ENCODE measurements at regions not wholly inside any gene's neighbourhood (a gene's known extent, or its start where the extent isn't known, plus 50 kb on each side); places are given as distances from the start of the nearest gene placed in this dataset.

GRCh38 chr1:30636621-30637020, 86.8 kb downstream of the MATN1 start:
- H3K4me1 ChIP-seq (ENCODE audit: control insufficient read depth, insufficient read depth, low read length, poor library complexity, severe bottlenecking) = no peaks in the 10 kb centered on the region
- no peak for DNase-seq
- no peaks in the 10 kb centered on the region for H3K9me3 ChIP-seq (ENCODE audit: control insufficient read depth in 2 of 2, low read length in 2 of 2)
- ATAC-seq (ENCODE audit: low read depth in 2 of 2) = no peak
- Mint-ChIP-seq H3K4me3 (no peak overlapping the region), H3K4me1 (no peaks in the 10 kb centered on the region), H3K27me3 (peaks cover 5% of the 10 kb centered on the region), H3K36me3 (no peaks in the 10 kb centered on the region), H3K9me3 (no peaks in the 10 kb centered on the region), H3K27ac (no peak overlapping the region)
- H3K4me3 ChIP-seq (ENCODE audit: low read depth, low read length) = no peak overlapping the region
- H3K27me3 ChIP-seq (ENCODE audit: control insufficient read depth, insufficient read depth, low read length) = no peaks in the 10 kb centered on the region
- no peaks in the 10 kb centered on the region for H3K36me3 ChIP-seq (ENCODE audit: control insufficient read depth, insufficient read depth, low read length)
- no peak overlapping the region for H3K27ac ChIP-seq (ENCODE audit: insufficient read depth, low read length, poor library complexity, severe bottlenecking)

- H3K4me1 Mint-ChIP-seq = no peaks in the 10 kb centered on the region
- no peaks in the 10 kb centered on the region for H3K36me3 Mint-ChIP-seq
- ATAC-seq (ENCODE audit: low read depth in 2 of 2) = no peak
- no peak overlapping the region for H3K4me3 Mint-ChIP-seq
- Histone ChIP-seq H3K27me3 (ENCODE audit: control insufficient read depth, insufficient read depth, low read length) (no peaks in the 10 kb centered on the region), H3K27ac (ENCODE audit: insufficient read depth, low read length, poor library complexity, severe bottlenecking) (no peak overlapping the region), H3K9me3 (ENCODE audit: control insufficient read depth in 2 of 2, low read length in 2 of 2) (no peaks in the 10 kb centered on the region), H3K4me3 (ENCODE audit: low read depth, low read length) (no peak overlapping the region), H3K36me3 (ENCODE audit: control insufficient read depth, insufficient read depth, low read length) (no peaks in the 10 kb centered on the region), H3K4me1 (ENCODE audit: control insufficient read depth, insufficient read depth, low read length, poor library complexity, severe bottlenecking) (no peaks in the 10 kb centered on the region)
- peaks cover 0 to 2% (median 0%) of the 10 kb centered on the region in 7 donors for H3K9me3 Mint-ChIP-seq
- peaks cover 9% of the 10 kb centered on the region for H3K27me3 Mint-ChIP-seq
- no peak for DNase-seq
- no peak overlapping the region for H3K27ac Mint-ChIP-seq
These were observed 87.9 kb downstream of the MATN1 start for GRCh38 chr1:30635391-30635975.

GRCh38 chr1:30634507-30634906, 88.9 kb downstream of the MATN1 start:
- peaks cover 0 to 2% (median 0%) of the 10 kb centered on the region in 7 donors for H3K9me3 Mint-ChIP-seq
- H3K27ac Mint-ChIP-seq = no peak overlapping the region
- Histone ChIP-seq H3K4me3 (ENCODE audit: low read depth, low read length) (no peak overlapping the region), H3K36me3 (ENCODE audit: control insufficient read depth, insufficient read depth, low read length) (no peaks in the 10 kb centered on the region), H3K27me3 (ENCODE audit: control insufficient read depth, insufficient read depth, low read length) (no peaks in the 10 kb centered on the region), H3K4me1 (ENCODE audit: control insufficient read depth, insufficient read depth, low read length, poor library complexity, severe bottlenecking) (no peaks in the 10 kb centered on the region), H3K9me3 (ENCODE audit: control insufficient read depth in 2 of 2, low read length in 2 of 2) (no peaks in the 10 kb centered on the region), H3K27ac (ENCODE audit: insufficient read depth, low read length, poor library complexity, severe bottlenecking) (no peak overlapping the region)
- DNase-seq (no peak), ATAC-seq (ENCODE audit: low read depth in 2 of 2) (no peak)
- peaks cover 9% of the 10 kb centered on the region for H3K27me3 Mint-ChIP-seq
- H3K4me1 Mint-ChIP-seq = no peaks in the 10 kb centered on the region
- no peak overlapping the region for H3K4me3 Mint-ChIP-seq
- no peaks in the 10 kb centered on the region for H3K36me3 Mint-ChIP-seq

GRCh38 chr1:30633294-30633693, 90.1 kb downstream of the MATN1 start:
- ATAC-seq (ENCODE audit: low read depth in 2 of 2) = no peak
- H3K4me1 Mint-ChIP-seq = no peaks in the 10 kb centered on the region
- Histone ChIP-seq H3K4me3 (ENCODE audit: low read depth, low read length) (no peak overlapping the region), H3K9me3 (ENCODE audit: control insufficient read depth in 2 of 2, low read length in 2 of 2) (no peaks in the 10 kb centered on the region), H3K27ac (ENCODE audit: insufficient read depth, low read length, poor library complexity, severe bottlenecking) (no peak overlapping the region), H3K36me3 (ENCODE audit: control insufficient read depth, insufficient read depth, low read length) (no peaks in the 10 kb centered on the region), H3K4me1 (ENCODE audit: control insufficient read depth, insufficient read depth, low read length, poor library complexity, severe bottlenecking) (no peaks in the 10 kb centered on the region), H3K27me3 (ENCODE audit: control insufficient read depth, insufficient read depth, low read length) (no peaks in the 10 kb centered on the region)
- H3K27me3 Mint-ChIP-seq = peaks cover 16% of the 10 kb centered on the region
- H3K4me3 Mint-ChIP-seq = no peak overlapping the region
- no peaks in the 10 kb centered on the region for H3K36me3 Mint-ChIP-seq
- H3K27ac Mint-ChIP-seq = no peak overlapping the region
- H3K9me3 Mint-ChIP-seq = peaks cover 0 to 2% (median 0%) of the 10 kb centered on the region in 7 donors
- DNase-seq = no peak

GRCh38 chr1:30632481-30632880, 90.9 kb downstream of the MATN1 start:
- peaks cover 0 to 6% (median 2%) of the 10 kb centered on the region in 7 donors for H3K9me3 Mint-ChIP-seq
- no peak overlapping the region for H3K4me3 Mint-ChIP-seq
- Histone ChIP-seq H3K27me3 (ENCODE audit: control insufficient read depth, insufficient read depth, low read length) (no peaks in the 10 kb centered on the region), H3K4me3 (ENCODE audit: low read depth, low read length) (no peak overlapping the region), H3K36me3 (ENCODE audit: control insufficient read depth, insufficient read depth, low read length) (no peaks in the 10 kb centered on the region), H3K9me3 (ENCODE audit: control insufficient read depth in 2 of 2, low read length in 2 of 2) (peaks cover 0 to 4% of the 10 kb centered on the region in 2 experiments), H3K27ac (ENCODE audit: insufficient read depth, low read length, poor library complexity, severe bottlenecking) (no peak overlapping the region), H3K4me1 (ENCODE audit: control insufficient read depth, insufficient read depth, low read length, poor library complexity, severe bottlenecking) (no peaks in the 10 kb centered on the region)
- no peak overlapping the region for H3K27ac Mint-ChIP-seq
- no peak for DNase-seq
- H3K27me3 Mint-ChIP-seq = peaks cover 14% of the 10 kb centered on the region
- H3K4me1 Mint-ChIP-seq = no peaks in the 10 kb centered on the region
- ATAC-seq (ENCODE audit: low read depth in 2 of 2) = no peak
- no peaks in the 10 kb centered on the region for H3K36me3 Mint-ChIP-seq

- Histone ChIP-seq H3K27ac (ENCODE audit: insufficient read depth, low read length, poor library complexity, severe bottlenecking) (no peak overlapping the region), H3K27me3 (ENCODE audit: control insufficient read depth, insufficient read depth, low read length) (no peaks in the 10 kb centered on the region), H3K9me3 (ENCODE audit: control insufficient read depth in 2 of 2, low read length in 2 of 2) (peaks cover 3 to 11% of the 10 kb centered on the region in 2 experiments), H3K4me1 (ENCODE audit: control insufficient read depth, insufficient read depth, low read length, poor library complexity, severe bottlenecking) (no peaks in the 10 kb centered on the region), H3K4me3 (ENCODE audit: low read depth, low read length) (no peak overlapping the region), H3K36me3 (ENCODE audit: control insufficient read depth, insufficient read depth, low read length) (no peaks in the 10 kb centered on the region)
- peaks cover 11% of the 10 kb centered on the region for H3K27me3 Mint-ChIP-seq
- peaks cover 0 to 11% (median 3%) of the 10 kb centered on the region in 7 donors for H3K9me3 Mint-ChIP-seq
- no peak for DNase-seq
- H3K4me1 Mint-ChIP-seq = no peaks in the 10 kb centered on the region
- H3K4me3 Mint-ChIP-seq = no peak overlapping the region
- no peak overlapping the region for H3K27ac Mint-ChIP-seq
- no peaks in the 10 kb centered on the region for H3K36me3 Mint-ChIP-seq
- no peak for ATAC-seq (ENCODE audit: low read depth in 2 of 2)
These were observed 91.7 kb downstream of the MATN1 start for GRCh38 chr1:30631700-30632099.

- Histone ChIP-seq H3K27me3 (ENCODE audit: control insufficient read depth, insufficient read depth, low read length) (no peaks in the 10 kb centered on the region), H3K4me1 (ENCODE audit: control insufficient read depth, insufficient read depth, low read length, poor library complexity, severe bottlenecking) (no peaks in the 10 kb centered on the region), H3K4me3 (ENCODE audit: low read depth, low read length) (no peak overlapping the region), H3K36me3 (ENCODE audit: control insufficient read depth, insufficient read depth, low read length) (no peaks in the 10 kb centered on the region), H3K9me3 (ENCODE audit: control insufficient read depth in 2 of 2, low read length in 2 of 2) (peaks cover 7 to 12% of the 10 kb centered on the region in 2 experiments), H3K27ac (ENCODE audit: insufficient read depth, low read length, poor library complexity, severe bottlenecking) (no peak overlapping the region)
- peaks cover under 1 to 12% (median 5%) of the 10 kb centered on the region in 7 donors for H3K9me3 Mint-ChIP-seq
- DNase-seq (no peak), ATAC-seq (ENCODE audit: low read depth in 2 of 2) (no peak)
- H3K27ac Mint-ChIP-seq = no peak overlapping the region
- no peaks in the 10 kb centered on the region for H3K36me3 Mint-ChIP-seq
- H3K4me3 Mint-ChIP-seq = no peak overlapping the region
- peaks cover 17% of the 10 kb centered on the region for H3K27me3 Mint-ChIP-seq
- H3K4me1 Mint-ChIP-seq = no peaks in the 10 kb centered on the region
These were observed 93.9 kb downstream of the MATN1 start for GRCh38 chr1:30629501-30629900.

GRCh38 chr1:30627994-30628393, 95.4 kb downstream of the MATN1 start:
- Histone ChIP-seq H3K4me1 (ENCODE audit: control insufficient read depth, insufficient read depth, low read length, poor library complexity, severe bottlenecking) (no peaks in the 10 kb centered on the region), H3K9me3 (ENCODE audit: control insufficient read depth in 2 of 2, low read length in 2 of 2) (peaks cover 16 to 21% of the 10 kb centered on the region in 2 experiments), H3K36me3 (ENCODE audit: control insufficient read depth, insufficient read depth, low read length) (no peaks in the 10 kb centered on the region), H3K27ac (ENCODE audit: insufficient read depth, low read length, poor library complexity, severe bottlenecking) (no peak overlapping the region), H3K27me3 (ENCODE audit: control insufficient read depth, insufficient read depth, low read length) (no peaks in the 10 kb centered on the region), H3K4me3 (ENCODE audit: low read depth, low read length) (no peak overlapping the region)
- Mint-ChIP-seq H3K4me3 (no peak overlapping the region), H3K27ac (no peak overlapping the region), H3K27me3 (peaks cover 21% of the 10 kb centered on the region), H3K36me3 (no peaks in the 10 kb centered on the region), H3K4me1 (no peaks in the 10 kb centered on the region), H3K9me3 (peaks cover 5 to 21% (median 6%) of the 10 kb centered on the region in 7 donors)
- DNase-seq (no peak), ATAC-seq (ENCODE audit: low read depth in 2 of 2) (no peak)
